ENCODE measurements at regions not wholly inside any gene's neighbourhood (a gene's known extent, or its start where the extent isn't known, plus 50 kb on each side); places are given as distances from the start of the nearest gene placed in this dataset.
A peak's percentile ranks its signal among the peaks of the same experiment; 100 is the strongest.

- TF ChIP-seq SPI1 (IDR thresholded peaks at IDR 0.05; ENCODE audit: low read depth, low read length) = no peak
- no peak for TF ChIP-seq POU2F2 (IDR thresholded peaks at IDR 0.05; ENCODE audit: low read depth, low read length)
- no peak for TF ChIP-seq POLR2A (IDR thresholded peaks at IDR 0.05; ENCODE audit: low read depth, low read length)
- no peak for TF ChIP-seq PAX5 (IDR thresholded peaks at IDR 0.05; ENCODE audit: insufficient read depth, low read length, severe bottlenecking)
- TF ChIP-seq POLR2AphosphoS5 (IDR thresholded peaks at IDR 0.05; ENCODE audit: low read depth, low read length) = no peak
- DNase-seq (ENCODE audit: insufficient read length, low spot score) (no peak), FAIRE-seq (no peak)
Observed at GRCh38 chr12:46472893-46473633, 100.5 kb upstream of the SLC38A2 start.

DNA sequence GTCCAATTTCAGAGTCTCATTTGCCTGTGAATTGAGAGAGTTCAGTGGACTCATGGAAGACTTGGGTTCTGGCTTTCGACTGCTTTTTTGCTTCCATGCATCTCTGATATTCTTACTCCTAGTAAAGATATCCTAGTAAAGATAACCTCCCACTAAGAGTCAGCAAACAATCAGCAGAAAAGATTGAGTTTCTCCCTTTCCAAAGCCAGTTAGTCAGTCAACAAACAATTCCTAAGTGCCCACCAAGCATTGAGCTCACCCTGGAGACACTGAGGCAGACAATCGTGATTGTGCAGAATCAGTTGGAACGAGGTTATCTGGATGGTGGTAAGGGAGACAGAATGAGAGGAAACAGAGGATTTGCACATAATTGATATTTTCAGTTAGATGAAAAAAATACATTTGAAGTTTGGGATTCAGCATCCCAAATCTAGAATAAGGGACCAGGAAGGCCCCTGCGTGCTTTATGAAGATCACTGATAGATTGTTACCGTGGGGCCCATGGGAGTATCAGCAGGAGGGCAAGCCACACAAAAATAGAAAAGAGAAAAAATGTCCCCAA lies 99.7 kb upstream of the SLC38A2 start:
- TF ChIP-seq POLR2AphosphoS5 (IDR thresholded peaks at IDR 0.05; ENCODE audit: low read depth, low read length) (no peak), PAX5 (IDR thresholded peaks at IDR 0.05; ENCODE audit: insufficient read depth, low read length, severe bottlenecking) (no peak), POU2F2 (IDR thresholded peaks at IDR 0.05; ENCODE audit: low read depth, low read length) (no peak), TAF1 (IDR thresholded peaks at IDR 0.05; ENCODE audit: low read depth, low read length) (no peak), SPI1 (IDR thresholded peaks at IDR 0.05; ENCODE audit: low read depth, low read length) (no peak), POLR2A (IDR thresholded peaks at IDR 0.05; ENCODE audit: low read depth, low read length) (no peak)
- no peak for FAIRE-seq
- no peak for DNase-seq (ENCODE audit: insufficient read length, low spot score)

DNA sequence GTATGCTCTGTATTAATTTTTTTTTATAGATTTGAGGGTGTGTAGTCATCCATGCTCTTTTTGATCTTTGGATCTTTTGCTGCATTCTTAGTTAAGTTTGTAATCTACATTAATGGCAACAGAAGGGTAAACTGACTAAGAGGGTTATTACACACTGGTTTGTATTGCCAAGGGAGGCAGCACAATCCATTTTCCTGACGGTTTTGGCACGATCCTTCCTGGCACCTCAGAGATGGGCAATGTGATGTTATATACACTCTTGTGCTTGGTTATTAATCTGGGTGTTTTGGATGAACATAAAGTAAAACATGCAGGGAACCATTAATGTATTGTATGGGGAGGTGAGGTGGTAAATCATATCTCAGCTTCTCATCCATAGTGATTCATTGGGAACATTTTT lies 98.8 kb upstream of the SLC38A2 start:
- FAIRE-seq (no peak), DNase-seq (ENCODE audit: insufficient read length, low spot score) (no peak)
- TF ChIP-seq SPI1 (IDR thresholded peaks at IDR 0.05; ENCODE audit: low read depth, low read length) (no peak), POLR2AphosphoS5 (IDR thresholded peaks at IDR 0.05; ENCODE audit: low read depth, low read length) (no peak), POLR2A (IDR thresholded peaks at IDR 0.05; ENCODE audit: low read depth, low read length) (no peak), PAX5 (IDR thresholded peaks at IDR 0.05; ENCODE audit: insufficient read depth, low read length, severe bottlenecking) (no peak), POU2F2 (IDR thresholded peaks at IDR 0.05; ENCODE audit: low read depth, low read length) (no peak), TAF1 (IDR thresholded peaks at IDR 0.05; ENCODE audit: low read depth, low read length) (no peak)

DNA sequence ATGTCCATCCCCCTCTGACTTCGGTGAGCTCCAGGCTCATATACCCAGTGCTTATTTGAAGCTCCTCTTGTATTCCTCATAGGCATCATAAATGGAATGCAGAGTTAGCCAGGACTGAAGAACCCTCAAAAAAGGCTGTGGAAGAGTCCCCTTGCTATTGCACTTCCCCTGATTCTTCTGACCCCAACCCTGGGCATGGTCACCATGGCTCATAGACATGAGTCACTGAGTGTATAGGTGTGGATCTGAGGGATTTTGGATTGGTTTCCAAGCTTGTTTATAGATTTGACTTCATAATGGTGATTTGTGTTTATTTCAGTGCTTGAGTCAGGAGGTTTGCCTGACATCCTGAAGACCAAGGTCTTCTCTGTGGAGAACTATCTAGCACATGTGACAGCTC lies 98.4 kb upstream of the SLC38A2 start:
- TF ChIP-seq TAF1 (IDR thresholded peaks at IDR 0.05; ENCODE audit: low read depth, low read length) (no peak), POLR2AphosphoS5 (IDR thresholded peaks at IDR 0.05; ENCODE audit: low read depth, low read length) (no peak), SPI1 (IDR thresholded peaks at IDR 0.05; ENCODE audit: low read depth, low read length) (no peak), PAX5 (IDR thresholded peaks at IDR 0.05; ENCODE audit: insufficient read depth, low read length, severe bottlenecking) (no peak), POU2F2 (IDR thresholded peaks at IDR 0.05; ENCODE audit: low read depth, low read length) (no peak), POLR2A (IDR thresholded peaks at IDR 0.05; ENCODE audit: low read depth, low read length) (no peak)
- DNase-seq (ENCODE audit: insufficient read length, low spot score) (no peak), FAIRE-seq (no peak)

DNA sequence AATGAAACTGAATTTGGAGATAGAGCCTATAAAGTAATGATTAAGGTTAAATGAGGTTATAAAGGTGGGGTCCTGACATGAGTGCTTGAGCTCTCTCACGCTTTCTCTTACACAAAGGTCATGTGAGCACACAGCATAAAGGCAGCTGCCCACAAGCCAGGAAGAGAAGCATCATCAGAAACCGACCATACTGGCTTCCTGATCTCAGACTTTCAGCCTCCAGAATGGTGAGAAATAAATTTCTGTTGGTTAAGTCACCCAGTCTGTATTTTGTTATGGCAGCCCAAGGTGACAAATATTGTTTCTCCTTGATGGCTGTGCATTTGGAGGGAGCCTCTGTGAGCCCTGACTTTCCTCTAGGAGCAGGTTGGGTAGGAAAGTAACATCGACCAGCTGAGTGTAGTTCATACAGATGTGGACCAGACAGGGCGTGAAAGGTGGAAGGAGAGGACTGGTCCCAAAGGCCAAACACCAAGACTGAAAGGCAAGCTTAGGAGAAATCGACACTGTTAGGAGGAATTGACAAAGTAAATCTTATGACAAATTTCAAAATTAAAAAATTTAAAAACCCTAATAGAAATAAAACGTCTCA lies 97.6 kb upstream of the SLC38A2 start:
- DNase-seq (ENCODE audit: insufficient read length, low spot score) (no peak), FAIRE-seq (no peak)
- peak; percentile 36; the same call in 1 of the 2 replicates for TF ChIP-seq POLR2A (IDR thresholded peaks at IDR 0.05; ENCODE audit: low read depth, low read length)
- TF ChIP-seq TAF1 (IDR thresholded peaks at IDR 0.05; ENCODE audit: low read depth, low read length) = no peak

DNA sequence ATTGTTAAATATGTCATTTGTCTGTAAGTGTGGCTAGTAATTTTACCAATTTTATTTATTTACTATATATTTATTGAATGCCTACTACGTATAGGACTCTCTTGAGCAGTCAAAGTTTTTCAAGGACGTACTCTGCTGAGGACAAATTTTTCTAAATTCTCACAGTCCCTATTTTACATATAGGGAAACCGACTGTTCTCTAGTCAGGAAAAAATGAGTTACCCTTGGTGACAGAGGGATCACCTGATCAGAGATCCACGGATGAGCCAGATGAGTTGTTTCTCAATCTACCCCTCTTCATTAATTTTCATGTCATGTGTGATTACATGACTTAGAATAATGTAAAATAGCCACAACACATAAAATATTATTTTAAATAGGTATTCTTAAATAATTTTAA lies 96.2 kb upstream of the SLC38A2 start:
- DNase-seq (ENCODE audit: insufficient read length, low spot score) (no peak), FAIRE-seq (no peak)
- TF ChIP-seq SPI1 (IDR thresholded peaks at IDR 0.05; ENCODE audit: low read depth, low read length) (no peak), POU2F2 (IDR thresholded peaks at IDR 0.05; ENCODE audit: low read depth, low read length) (no peak), POLR2AphosphoS5 (IDR thresholded peaks at IDR 0.05; ENCODE audit: low read depth, low read length) (no peak), TAF1 (IDR thresholded peaks at IDR 0.05; ENCODE audit: low read depth, low read length) (no peak), POLR2A (IDR thresholded peaks at IDR 0.05; ENCODE audit: low read depth, low read length) (no peak), PAX5 (IDR thresholded peaks at IDR 0.05; ENCODE audit: insufficient read depth, low read length, severe bottlenecking) (no peak)

- FAIRE-seq (no peak), DNase-seq (ENCODE audit: insufficient read length, low spot score) (no peak)
- no peak for TF ChIP-seq PAX5 (IDR thresholded peaks at IDR 0.05; ENCODE audit: insufficient read depth, low read length, severe bottlenecking)
- TF ChIP-seq POU2F2 (IDR thresholded peaks at IDR 0.05; ENCODE audit: low read depth, low read length) = no peak
- no peak for TF ChIP-seq SPI1 (IDR thresholded peaks at IDR 0.05; ENCODE audit: low read depth, low read length)
- no peak for TF ChIP-seq POLR2AphosphoS5 (IDR thresholded peaks at IDR 0.05; ENCODE audit: low read depth, low read length)
- no peak for TF ChIP-seq TAF1 (IDR thresholded peaks at IDR 0.05; ENCODE audit: low read depth, low read length)
- TF ChIP-seq POLR2A (IDR thresholded peaks at IDR 0.05; ENCODE audit: low read depth, low read length) = no peak
Observed at GRCh38 chr12:46468160-46468559, 95.6 kb upstream of the SLC38A2 start.

DNA sequence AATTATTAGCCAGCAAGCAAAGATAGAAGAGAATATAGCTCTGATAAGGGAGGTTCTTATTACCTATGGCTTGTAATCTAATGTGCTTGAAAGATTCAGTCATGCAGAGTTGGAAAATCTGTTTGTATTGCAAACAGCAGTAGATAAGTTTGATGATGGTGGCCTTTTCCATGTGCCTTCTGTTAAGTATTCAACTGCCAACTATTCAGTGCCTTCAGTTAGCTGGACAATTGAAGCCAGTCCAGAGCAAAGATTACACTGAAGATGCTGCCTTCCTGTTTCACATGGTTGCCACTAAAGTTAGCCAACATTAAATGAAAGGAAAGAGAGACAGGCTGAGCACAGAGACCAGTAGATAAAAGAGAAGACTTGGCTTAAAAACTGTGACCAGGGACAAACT lies 92.7 kb upstream of the SLC38A2 start:
- TF ChIP-seq PAX5 (IDR thresholded peaks at IDR 0.05; ENCODE audit: insufficient read depth, low read length, severe bottlenecking) = no peak
- TF ChIP-seq TAF1 (IDR thresholded peaks at IDR 0.05; ENCODE audit: low read depth, low read length) = no peak

DNA sequence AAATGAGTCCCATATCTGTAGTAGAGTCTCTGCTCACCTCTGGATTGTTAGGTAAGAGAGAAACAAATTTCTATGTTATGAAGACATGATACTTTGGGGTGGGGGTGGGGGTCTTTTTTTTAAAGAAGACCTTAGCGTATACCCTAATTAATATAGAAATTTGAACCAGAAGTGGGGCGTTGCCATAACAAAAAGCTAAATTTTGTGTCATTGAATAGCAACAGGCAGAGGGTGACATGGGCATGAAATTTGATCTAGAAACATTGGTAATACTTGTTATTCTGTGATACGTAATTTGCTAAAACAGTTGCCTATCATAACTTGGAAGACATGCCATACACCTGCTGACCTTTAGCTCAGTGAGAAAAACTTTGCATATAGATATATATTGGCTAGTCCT lies 92.3 kb upstream of the SLC38A2 start:
- no peak for DNase-seq (ENCODE audit: insufficient read length, low spot score)
- TF ChIP-seq POLR2AphosphoS5 (IDR thresholded peaks at IDR 0.05; ENCODE audit: low read depth, low read length) (no peak), POLR2A (IDR thresholded peaks at IDR 0.05; ENCODE audit: low read depth, low read length) (no peak), POU2F2 (IDR thresholded peaks at IDR 0.05; ENCODE audit: low read depth, low read length) (no peak), PAX5 (IDR thresholded peaks at IDR 0.05; ENCODE audit: insufficient read depth, low read length, severe bottlenecking) (no peak), SPI1 (IDR thresholded peaks at IDR 0.05; ENCODE audit: low read depth, low read length) (no peak), TAF1 (IDR thresholded peaks at IDR 0.05; ENCODE audit: low read depth, low read length) (no peak)
- no peak for FAIRE-seq

More for the DNA sequence above, 92.7 kb upstream of the SLC38A2 start:
- DNase-seq (ENCODE audit: insufficient read length, low spot score) (no peak), FAIRE-seq (no peak)

Measured in GM12891 (cell line).